ENCODE measurements at regions not wholly inside any gene's neighbourhood (a gene's known extent, or its start where the extent isn't known, plus 50 kb on each side); places are given as distances from the start of the nearest gene placed in this dataset.

DNA sequence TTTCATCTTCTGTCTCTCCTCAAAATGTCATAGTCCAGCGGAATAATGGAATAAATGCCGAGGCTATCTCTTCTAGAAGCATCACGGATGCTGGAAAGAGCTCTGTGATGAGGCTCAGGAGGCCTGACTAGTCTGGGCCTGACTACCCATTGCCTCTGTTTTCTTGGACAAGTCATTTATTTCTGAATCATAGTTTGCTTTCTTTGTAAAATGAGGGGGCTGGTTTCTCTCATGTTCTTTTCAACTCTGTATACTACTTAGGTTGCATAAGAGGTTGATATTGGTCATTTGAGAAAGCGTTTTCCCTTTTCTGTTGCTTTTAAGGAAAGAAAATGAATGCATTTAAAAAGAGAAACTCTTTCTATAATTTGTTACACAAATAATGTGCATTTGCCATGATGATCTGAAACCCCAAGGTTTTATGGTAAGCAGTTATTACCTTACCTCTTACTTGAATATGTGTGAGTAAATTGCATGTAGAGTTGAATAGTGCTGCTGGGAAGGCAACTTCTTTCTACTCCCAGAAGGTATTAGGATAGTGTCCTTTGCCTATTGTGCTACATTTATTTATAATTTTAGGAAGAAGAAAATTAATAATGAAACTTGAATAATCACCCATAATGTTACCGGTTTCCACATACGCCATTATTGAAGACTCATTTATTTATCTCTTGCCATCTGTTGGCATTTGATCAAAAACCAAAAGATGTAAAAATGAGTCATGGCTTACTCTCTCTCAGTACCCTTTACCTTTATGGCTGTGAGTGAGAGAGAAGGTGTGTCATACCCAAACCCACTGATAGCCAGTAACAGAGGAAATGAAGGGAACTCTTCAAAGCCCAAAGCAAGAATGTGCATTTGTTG is 179.1 kb downstream of the FASLG start:
- Histone ChIP-seq H4K20me1 (ENCODE audit: insufficient read depth, low read length) (no peaks in the 10 kb centered on the region), H3K4me2 (ENCODE audit: low read depth, low read length) (no peak overlapping the region), H2AK5ac (ENCODE audit: low read depth, low read length) (no peak overlapping the region), H3K36me3 (ENCODE audit: control insufficient read depth, insufficient read depth, low read length) (no peaks in the 10 kb centered on the region), H3K9me3 (ENCODE audit: control insufficient read depth, insufficient read depth, low read length) (no peaks in the 10 kb centered on the region), H3K14ac (replicated peaks; ENCODE audit: low read depth, low read length) (no peak overlapping the region; the same call in 1 of the 2 replicates), H3K4me3 (ENCODE audit: insufficient read depth, low read depth, low read length) (no peak overlapping the region), H3K9me1 (ENCODE audit: insufficient read depth, low read length) (0 out of 2 replicates have a peak, but pooled peaks cover 3% of the 10 kb centered on the region), H3K27ac (ENCODE audit: insufficient read depth, low read length) (no peak overlapping the region), H3K18ac (ENCODE audit: low read depth, low read length) (no peak overlapping the region), H3K4ac (ENCODE audit: low read depth, low read length) (no peak overlapping the region), H4K5ac (ENCODE audit: low read depth, low read length) (no peak overlapping the region; the same call in 1 of the 2 replicates), H3K79me1 (ENCODE audit: low read depth in 1 of 2, low read length in 2 of 2) (no peaks in the 10 kb centered on the region), H3K4me1 (ENCODE audit: control insufficient read depth, insufficient read depth, low read length) (no peaks in the 10 kb centered on the region), H4K91ac (ENCODE audit: insufficient read depth, low read depth, low read length) (no peak overlapping the region), H3K27me3 (ENCODE audit: control insufficient read depth, insufficient read depth, low read length) (no peaks in the 10 kb centered on the region), H2AFZ (replicated peaks; ENCODE audit: low read length, poor library complexity) (no peak overlapping the region), H3K9ac (ENCODE audit: low read depth, low read length) (no peak overlapping the region), H2BK120ac (ENCODE audit: low read depth, low read length) (no peak overlapping the region), H2BK20ac (ENCODE audit: low read depth, low read length) (peak overlapping the region; percentile 62; the same call in 1 of the 2 replicates), H2AK9ac (replicated peaks; ENCODE audit: low read depth, low read length, poor library complexity) (no peak overlapping the region), H2BK15ac (ENCODE audit: low read depth, low read length) (no peak overlapping the region; the same call in 2 of the 3 replicates), H2BK5ac (ENCODE audit: low read depth, low read length, poor library complexity, severe bottlenecking) (no peak overlapping the region), H3K23ac (ENCODE audit: low read depth, low read length) (no peak overlapping the region), H3K56ac (ENCODE audit: extremely low read depth, insufficient read depth, low read length) (no peak overlapping the region), H4K8ac (ENCODE audit: low read depth in 2 of 2, low read length in 2 of 2) (no peak overlapping the region)
- ChIA-PET POLR2A (ENCODE audit: unreplicated experiment) (no interaction called here), CTCF (interaction anchor here (0.8 kb wide), 1 partner anchor 57 kb away, joined by 3 read pairs; no protein-coding TSS in a partner anchor)
- in situ Hi-C loops (cut with MboI; ENCODE audit: low sequenced_read_pairs) (no loop called here), intact Hi-C loops (cut with micrococcal nuclease) (no loop called here), dilution Hi-C loops (cut with HindIII; ENCODE audit: low sequenced_read_pairs, unreplicated experiment) (no loop called here)
- TF ChIP-seq, protein P1, sequence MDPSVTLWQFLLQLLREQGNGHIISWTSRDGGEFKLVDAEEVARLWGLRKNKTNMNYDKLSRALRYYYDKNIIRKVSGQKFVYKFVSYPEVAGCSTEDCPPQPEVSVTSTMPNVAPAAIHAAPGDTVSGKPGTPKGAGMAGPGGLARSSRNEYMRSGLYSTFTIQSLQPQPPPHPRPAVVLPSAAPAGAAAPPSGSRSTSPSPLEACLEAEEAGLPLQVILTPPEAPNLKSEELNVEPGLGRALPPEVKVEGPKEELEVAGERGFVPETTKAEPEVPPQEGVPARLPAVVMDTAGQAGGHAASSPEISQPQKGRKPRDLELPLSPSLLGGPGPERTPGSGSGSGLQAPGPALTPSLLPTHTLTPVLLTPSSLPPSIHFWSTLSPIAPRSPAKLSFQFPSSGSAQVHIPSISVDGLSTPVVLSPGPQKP (IDR thresholded peaks at IDR 0.05; ENCODE audit: borderline replicate concordance, low read depth, low read length), result no peak
- TF ChIP-seq POLR2A (IDR thresholded peaks at IDR 0.05; ENCODE audit: low read depth, low read length) (no peak), CEBPB (IDR thresholded peaks at IDR 0.05; ENCODE audit: low read depth, low read length) (peak; percentile 70), SMC3 (IDR thresholded peaks at IDR 0.05; ENCODE audit: low read depth, low read length) (no peak), RAD21 (IDR thresholded peaks at IDR 0.05; ENCODE audit: low read length) (no peak), RCOR1 (IDR thresholded peaks at IDR 0.05; ENCODE audit: insufficient replicate concordance, low read length) (no peak)
- WGBS, 2 experiments (ENCODE audit: extremely low coverage in 2 of 2, insufficient read length in 1 of 2), result 88% methylated on average over 3 of the region's 6 CpGs; no CpG with 5 or more reads in 1 of the 2 experiments
- DNase-seq, result peak; percentile 72
- BruUV-seq (replicated peaks), result no TSS peak
- peak; percentile 59 for ATAC-seq (ENCODE audit: low read depth)

Data from IMR-90 (cell line).